ENCODE measurements at regions not wholly inside any gene's neighbourhood (a gene's known extent, or its start where the extent isn't known, plus 50 kb on each side); places are given as distances from the start of the nearest gene placed in this dataset.

GRCh38 chr4:37132975-37133360 lies 111.6 kb upstream of the NWD2 start:
- H3K4me3 ChIP-seq = no peak overlapping the region
- H3K4me1 ChIP-seq (replicated peaks in 1 of 2) = no peaks in the 10 kb centered on the region
- intact Hi-C loops (cut with DNase I) = no loop called here
- WGBS, 4 donors = 74 to 86% (median 81%) methylated on average over 1 of the region's 1 CpG
- DNase-seq = no peak
- TF ChIP-seq CTCF (IDR thresholded peaks at IDR 0.05) (no peak), POLR2A (IDR thresholded peaks at IDR 0.05) (no peak)
- no peaks in the 10 kb centered on the region for H3K27me3 ChIP-seq
- no peak overlapping the region for H3K27ac ChIP-seq
- no peaks in the 10 kb centered on the region for H3K36me3 ChIP-seq (replicated peaks in 1 of 2)
- no peaks in the 10 kb centered on the region for H3K9me3 ChIP-seq (replicated peaks in 1 of 3)

- WGBS, 4 donors = 56 to 75% (median 61%) methylated on average over 2 of the region's 2 CpGs
These were observed 106.4 kb upstream of the NWD2 start for GRCh38 chr4:37138019-37138653.

GRCh38 chr4:37138789-37139188 lies 105.8 kb upstream of the NWD2 start:
- H3K36me3 ChIP-seq (replicated peaks in 1 of 2) = no peaks in the 10 kb centered on the region
- H3K27ac ChIP-seq = no peak overlapping the region
- TF ChIP-seq CTCF (IDR thresholded peaks at IDR 0.05) (no peak), POLR2A (IDR thresholded peaks at IDR 0.05) (no peak)
- no peak overlapping the region for H3K4me3 ChIP-seq
- WGBS, 4 donors = 34 to 43% (median 36%) methylated on average over 2 of the region's 2 CpGs
- no peaks in the 10 kb centered on the region for H3K27me3 ChIP-seq
- no peak for DNase-seq
- no peaks in the 10 kb centered on the region for H3K9me3 ChIP-seq (replicated peaks in 1 of 3)
- intact Hi-C loops (cut with DNase I) = no loop called here
- H3K4me1 ChIP-seq (replicated peaks in 1 of 2) = no peaks in the 10 kb centered on the region

More at GRCh38 chr4:37138019-37138653, 106.4 kb upstream of the NWD2 start:
- DNase-seq = no peak
- Histone ChIP-seq H3K27ac (no peak overlapping the region), H3K9me3 (replicated peaks in 1 of 3) (no peaks in the 10 kb centered on the region), H3K4me1 (replicated peaks in 1 of 2) (no peaks in the 10 kb centered on the region), H3K4me3 (no peak overlapping the region), H3K36me3 (replicated peaks in 1 of 2) (no peaks in the 10 kb centered on the region), H3K27me3 (no peaks in the 10 kb centered on the region)
- no peak for TF ChIP-seq CTCF (IDR thresholded peaks at IDR 0.05)
- no peak for TF ChIP-seq POLR2A (IDR thresholded peaks at IDR 0.05)
- intact Hi-C loops (cut with DNase I) = no loop called here

- no peak for DNase-seq
- WGBS, 4 donors = 18 to 26% (median 25%) methylated on average over 1 of the region's 1 CpG
- Histone ChIP-seq H3K4me1 (replicated peaks in 1 of 2) (no peaks in the 10 kb centered on the region), H3K27me3 (no peaks in the 10 kb centered on the region), H3K27ac (no peak overlapping the region), H3K4me3 (no peak overlapping the region), H3K36me3 (replicated peaks in 1 of 2) (no peaks in the 10 kb centered on the region), H3K9me3 (replicated peaks in 1 of 3) (no peaks in the 10 kb centered on the region)
- intact Hi-C loops (cut with DNase I) = no loop called here
- TF ChIP-seq POLR2A (IDR thresholded peaks at IDR 0.05) = no peak
- TF ChIP-seq CTCF (IDR thresholded peaks at IDR 0.05) = no peak
These were observed 104.6 kb upstream of the NWD2 start for GRCh38 chr4:37139987-37140386.
